ENCODE measurements at regions not wholly inside any gene's neighbourhood (a gene's known extent, or its start where the extent isn't known, plus 50 kb on each side); places are given as distances from the start of the nearest gene placed in this dataset.

DNA sequence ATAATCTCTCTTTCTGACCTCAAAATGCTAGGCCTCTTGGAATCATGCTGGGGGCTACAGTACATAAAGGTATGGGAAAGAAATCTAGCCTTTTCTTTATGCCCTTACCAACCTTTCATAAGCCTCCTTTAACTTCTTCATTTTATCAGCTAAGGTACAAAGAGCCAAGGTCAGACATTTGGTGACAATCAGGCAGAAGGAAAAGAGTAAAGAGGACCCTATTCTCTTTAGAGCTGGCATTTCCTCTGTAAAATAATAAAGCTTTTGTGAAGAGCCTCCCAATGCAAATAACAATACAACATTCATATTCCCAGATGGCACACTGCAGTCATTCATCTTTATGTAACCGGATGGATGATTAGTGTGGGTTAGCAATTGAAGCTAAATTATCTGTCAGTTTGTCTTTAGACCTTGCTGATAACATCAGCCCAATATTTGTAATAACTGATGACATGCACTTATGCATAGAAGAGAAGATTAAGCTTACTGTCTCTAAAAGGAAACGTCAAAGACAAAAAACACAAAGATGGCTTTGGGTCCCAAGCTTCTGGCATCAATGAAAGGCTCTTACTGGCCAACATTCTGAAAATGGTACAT is 163.1 kb downstream of the IBTK start:
- H3K4me3 ChIP-seq (ENCODE audit: low read depth, low read length), result no peak overlapping the region
- H3K9me3 ChIP-seq (ENCODE audit: control insufficient read depth, insufficient read depth, low read depth, low read length), result no peaks in the 10 kb centered on the region
- TF ChIP-seq ZNF624 (tag by site-specific recombination; IDR thresholded peaks at IDR 0.05) (no peak), KLF10 (tag by site-specific recombination; IDR thresholded peaks at IDR 0.05) (no peak), OSR2 (tag by site-specific recombination; IDR thresholded peaks at IDR 0.05) (no peak), ZFHX2 (tag by site-specific recombination; conservative IDR thresholded peaks at IDR 0.05) (no peak), ZFP3 (tag by site-specific recombination; IDR thresholded peaks at IDR 0.05; ENCODE audit: low read depth) (no peak), ZFP69B (tag by site-specific recombination; IDR thresholded peaks at IDR 0.05) (no peak), ZNF211 (tag by site-specific recombination; IDR thresholded peaks at IDR 0.05; ENCODE audit: low read depth) (no peak), YY2 (tag by site-specific recombination; IDR thresholded peaks at IDR 0.05) (no peak), FEZF1 (tag by site-specific recombination; IDR thresholded peaks at IDR 0.05) (no peak), ZNF560 (tag by site-specific recombination; IDR thresholded peaks at IDR 0.05; ENCODE audit: borderline replicate concordance) (no peak), ZFP41 (tag by site-specific recombination; IDR thresholded peaks at IDR 0.05; ENCODE audit: borderline replicate concordance) (no peak), ZNF585B (tag by site-specific recombination; IDR thresholded peaks at IDR 0.05) (no peak), ZNF24 (tag by site-specific recombination; IDR thresholded peaks at IDR 0.05) (no peak), ZNF548 (tag by site-specific recombination; IDR thresholded peaks at IDR 0.05) (no peak)
- TF ChIP-seq, protein P1, sequence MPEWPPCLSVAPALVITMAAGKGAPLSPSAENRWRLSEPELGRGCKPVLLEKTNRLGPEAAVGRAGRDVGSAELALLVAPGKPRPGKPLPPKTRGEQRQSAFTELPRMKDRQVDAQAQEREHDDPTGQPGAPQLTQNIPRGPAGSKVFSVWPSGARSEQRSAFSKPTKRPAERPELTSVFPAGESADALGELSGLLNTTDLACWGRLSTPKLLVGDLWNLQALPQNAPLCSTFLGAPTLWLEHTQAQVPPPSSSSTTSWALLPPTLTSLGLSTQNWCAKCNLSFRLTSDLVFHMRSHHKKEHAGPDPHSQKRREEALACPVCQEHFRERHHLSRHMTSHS (tag by site-specific recombination; IDR thresholded peaks at IDR 0.05), result no peak
- TF ChIP-seq, protein P2, sequence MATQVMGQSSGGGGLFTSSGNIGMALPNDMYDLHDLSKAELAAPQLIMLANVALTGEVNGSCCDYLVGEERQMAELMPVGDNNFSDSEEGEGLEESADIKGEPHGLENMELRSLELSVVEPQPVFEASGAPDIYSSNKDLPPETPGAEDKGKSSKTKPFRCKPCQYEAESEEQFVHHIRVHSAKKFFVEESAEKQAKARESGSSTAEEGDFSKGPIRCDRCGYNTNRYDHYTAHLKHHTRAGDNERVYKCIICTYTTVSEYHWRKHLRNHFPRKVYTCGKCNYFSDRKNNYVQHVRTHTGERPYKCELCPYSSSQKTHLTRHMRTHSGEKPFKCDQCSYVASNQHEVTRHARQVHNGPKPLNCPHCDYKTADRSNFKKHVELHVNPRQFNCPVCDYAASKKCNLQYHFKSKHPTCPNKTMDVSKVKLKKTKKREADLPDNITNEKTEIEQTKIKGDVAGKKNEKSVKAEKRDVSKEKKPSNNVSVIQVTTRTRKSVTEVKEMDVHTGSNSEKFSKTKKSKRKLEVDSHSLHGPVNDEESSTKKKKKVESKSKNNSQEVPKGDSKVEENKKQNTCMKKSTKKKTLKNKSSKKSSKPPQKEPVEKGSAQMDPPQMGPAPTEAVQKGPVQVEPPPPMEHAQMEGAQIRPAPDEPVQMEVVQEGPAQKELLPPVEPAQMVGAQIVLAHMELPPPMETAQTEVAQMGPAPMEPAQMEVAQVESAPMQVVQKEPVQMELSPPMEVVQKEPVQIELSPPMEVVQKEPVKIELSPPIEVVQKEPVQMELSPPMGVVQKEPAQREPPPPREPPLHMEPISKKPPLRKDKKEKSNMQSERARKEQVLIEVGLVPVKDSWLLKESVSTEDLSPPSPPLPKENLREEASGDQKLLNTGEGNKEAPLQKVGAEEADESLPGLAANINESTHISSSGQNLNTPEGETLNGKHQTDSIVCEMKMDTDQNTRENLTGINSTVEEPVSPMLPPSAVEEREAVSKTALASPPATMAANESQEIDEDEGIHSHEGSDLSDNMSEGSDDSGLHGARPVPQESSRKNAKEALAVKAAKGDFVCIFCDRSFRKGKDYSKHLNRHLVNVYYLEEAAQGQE (tag by site-specific recombination; IDR thresholded peaks at IDR 0.05), result no peak
- TF ChIP-seq, protein P3, sequence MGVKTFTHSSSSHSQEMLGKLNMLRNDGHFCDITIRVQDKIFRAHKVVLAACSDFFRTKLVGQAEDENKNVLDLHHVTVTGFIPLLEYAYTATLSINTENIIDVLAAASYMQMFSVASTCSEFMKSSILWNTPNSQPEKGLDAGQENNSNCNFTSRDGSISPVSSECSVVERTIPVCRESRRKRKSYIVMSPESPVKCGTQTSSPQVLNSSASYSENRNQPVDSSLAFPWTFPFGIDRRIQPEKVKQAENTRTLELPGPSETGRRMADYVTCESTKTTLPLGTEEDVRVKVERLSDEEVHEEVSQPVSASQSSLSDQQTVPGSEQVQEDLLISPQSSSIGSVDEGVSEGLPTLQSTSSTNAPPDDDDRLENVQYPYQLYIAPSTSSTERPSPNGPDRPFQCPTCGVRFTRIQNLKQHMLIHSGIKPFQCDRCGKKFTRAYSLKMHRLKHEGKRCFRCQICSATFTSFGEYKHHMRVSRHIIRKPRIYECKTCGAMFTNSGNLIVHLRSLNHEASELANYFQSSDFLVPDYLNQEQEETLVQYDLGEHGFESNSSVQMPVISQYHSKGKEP (tag by site-specific recombination; IDR thresholded peaks at IDR 0.05), result no peak
- TF ChIP-seq, protein P4, sequence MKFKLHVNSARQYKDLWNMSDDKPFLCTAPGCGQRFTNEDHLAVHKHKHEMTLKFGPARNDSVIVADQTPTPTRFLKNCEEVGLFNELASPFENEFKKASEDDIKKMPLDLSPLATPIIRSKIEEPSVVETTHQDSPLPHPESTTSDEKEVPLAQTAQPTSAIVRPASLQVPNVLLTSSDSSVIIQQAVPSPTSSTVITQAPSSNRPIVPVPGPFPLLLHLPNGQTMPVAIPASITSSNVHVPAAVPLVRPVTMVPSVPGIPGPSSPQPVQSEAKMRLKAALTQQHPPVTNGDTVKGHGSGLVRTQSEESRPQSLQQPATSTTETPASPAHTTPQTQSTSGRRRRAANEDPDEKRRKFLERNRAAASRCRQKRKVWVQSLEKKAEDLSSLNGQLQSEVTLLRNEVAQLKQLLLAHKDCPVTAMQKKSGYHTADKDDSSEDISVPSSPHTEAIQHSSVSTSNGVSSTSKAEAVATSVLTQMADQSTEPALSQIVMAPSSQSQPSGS (tag by site-specific recombination; IDR thresholded peaks at IDR 0.05; ENCODE audit: low read depth), result no peak
- TF ChIP-seq, protein P5, sequence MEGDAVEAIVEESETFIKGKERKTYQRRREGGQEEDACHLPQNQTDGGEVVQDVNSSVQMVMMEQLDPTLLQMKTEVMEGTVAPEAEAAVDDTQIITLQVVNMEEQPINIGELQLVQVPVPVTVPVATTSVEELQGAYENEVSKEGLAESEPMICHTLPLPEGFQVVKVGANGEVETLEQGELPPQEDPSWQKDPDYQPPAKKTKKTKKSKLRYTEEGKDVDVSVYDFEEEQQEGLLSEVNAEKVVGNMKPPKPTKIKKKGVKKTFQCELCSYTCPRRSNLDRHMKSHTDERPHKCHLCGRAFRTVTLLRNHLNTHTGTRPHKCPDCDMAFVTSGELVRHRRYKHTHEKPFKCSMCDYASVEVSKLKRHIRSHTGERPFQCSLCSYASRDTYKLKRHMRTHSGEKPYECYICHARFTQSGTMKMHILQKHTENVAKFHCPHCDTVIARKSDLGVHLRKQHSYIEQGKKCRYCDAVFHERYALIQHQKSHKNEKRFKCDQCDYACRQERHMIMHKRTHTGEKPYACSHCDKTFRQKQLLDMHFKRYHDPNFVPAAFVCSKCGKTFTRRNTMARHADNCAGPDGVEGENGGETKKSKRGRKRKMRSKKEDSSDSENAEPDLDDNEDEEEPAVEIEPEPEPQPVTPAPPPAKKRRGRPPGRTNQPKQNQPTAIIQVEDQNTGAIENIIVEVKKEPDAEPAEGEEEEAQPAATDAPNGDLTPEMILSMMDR (tag by site-specific recombination; IDR thresholded peaks at IDR 0.05), result no peak
- TF ChIP-seq, protein P6, sequence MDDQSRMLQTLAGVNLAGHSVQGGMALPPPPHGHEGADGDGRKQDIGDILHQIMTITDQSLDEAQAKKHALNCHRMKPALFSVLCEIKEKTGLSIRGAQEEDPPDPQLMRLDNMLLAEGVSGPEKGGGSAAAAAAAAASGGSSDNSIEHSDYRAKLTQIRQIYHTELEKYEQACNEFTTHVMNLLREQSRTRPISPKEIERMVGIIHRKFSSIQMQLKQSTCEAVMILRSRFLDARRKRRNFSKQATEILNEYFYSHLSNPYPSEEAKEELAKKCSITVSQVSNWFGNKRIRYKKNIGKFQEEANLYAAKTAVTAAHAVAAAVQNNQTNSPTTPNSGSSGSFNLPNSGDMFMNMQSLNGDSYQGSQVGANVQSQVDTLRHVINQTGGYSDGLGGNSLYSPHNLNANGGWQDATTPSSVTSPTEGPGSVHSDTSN (CRISPR knock-in tag; IDR thresholded peaks at IDR 0.05), result no peak
- no peak overlapping the region for H3K27ac ChIP-seq (ENCODE audit: extremely low read depth, low read depth, low read length)
- no peaks in the 10 kb centered on the region for H3K36me3 ChIP-seq (ENCODE audit: control insufficient read depth in 2 of 2, insufficient read depth in 1 of 2, low read length in 2 of 2)
- ChIA-PET POLR2A (no interaction called here), CTCF (interaction anchor here (0.7 kb wide), 1 partner anchor 170 kb away, joined by 5 read pairs; no protein-coding TSS in a partner anchor)
- 0 out of 2 replicates have a peak, but pooled peaks cover 3% of the 10 kb centered on the region for H3K4me1 ChIP-seq (ENCODE audit: control insufficient read depth, insufficient read depth, low read length)

Data from HEK293 (cell line).